ENCODE measurements at regions not wholly inside any gene's neighbourhood (a gene's known extent, or its start where the extent isn't known, plus 50 kb on each side); places are given as distances from the start of the nearest gene placed in this dataset.

DNA sequence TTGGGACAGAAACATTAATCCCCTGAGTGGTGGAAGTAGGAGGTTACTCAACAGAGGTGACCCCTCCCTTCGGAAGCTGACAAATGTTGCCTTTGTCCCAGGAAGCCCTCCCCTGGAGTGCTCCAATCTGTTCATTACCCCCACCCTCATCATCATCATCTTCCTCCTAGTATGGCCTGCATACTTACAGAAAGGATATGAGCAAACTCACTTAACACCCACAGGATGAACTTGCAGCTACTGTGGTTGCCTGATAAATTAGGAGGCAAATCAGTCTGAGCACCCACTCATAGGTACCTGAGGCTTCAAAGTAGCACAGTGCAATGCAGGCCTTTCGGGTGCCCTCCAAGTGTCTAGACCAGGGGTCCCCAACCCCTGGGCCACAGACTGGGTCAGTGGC is 236.7 kb upstream of the GATB start:
- no peaks in the 10 kb centered on the region for H3K9me3 ChIP-seq
- DNase-seq: no peak
- H3K4me1 ChIP-seq: no peaks in the 10 kb centered on the region
- H3K27ac ChIP-seq: no peak overlapping the region
- no peaks in the 10 kb centered on the region for H3K27me3 ChIP-seq
- TF ChIP-seq EP300 (IDR thresholded peaks at IDR 0.05) (no peak), POLR2A (IDR thresholded peaks at IDR 0.05) (no peak), POLR2AphosphoS5 (IDR thresholded peaks at IDR 0.05) (no peak), CTCF (IDR thresholded peaks at IDR 0.05) (no peak)
- WGBS, 2 donors: 100% methylated on average over 2 of the region's 2 CpGs
- no peak overlapping the region for H3K4me3 ChIP-seq
- H3K36me3 ChIP-seq: no peaks in the 10 kb centered on the region
- ATAC-seq (ENCODE audit: low FRiP score in 2 of 2): no peak

- Histone ChIP-seq H3K4me3 (no peak overlapping the region), H3K27ac (no peak overlapping the region), H3K36me3 (no peaks in the 10 kb centered on the region), H3K9me3 (no peaks in the 10 kb centered on the region), H3K4me1 (no peaks in the 10 kb centered on the region), H3K27me3 (no peaks in the 10 kb centered on the region)
- TF ChIP-seq CTCF (IDR thresholded peaks at IDR 0.05): no peak
- WGBS, 2 donors: 89 to 94% methylated on average over 3 of the region's 3 CpGs
- ATAC-seq (ENCODE audit: low FRiP score in 2 of 2): no peak
- no peak for DNase-seq
Observed at GRCh38 chr4:151994429-151994828, 233.6 kb upstream of the GATB start.

DNA sequence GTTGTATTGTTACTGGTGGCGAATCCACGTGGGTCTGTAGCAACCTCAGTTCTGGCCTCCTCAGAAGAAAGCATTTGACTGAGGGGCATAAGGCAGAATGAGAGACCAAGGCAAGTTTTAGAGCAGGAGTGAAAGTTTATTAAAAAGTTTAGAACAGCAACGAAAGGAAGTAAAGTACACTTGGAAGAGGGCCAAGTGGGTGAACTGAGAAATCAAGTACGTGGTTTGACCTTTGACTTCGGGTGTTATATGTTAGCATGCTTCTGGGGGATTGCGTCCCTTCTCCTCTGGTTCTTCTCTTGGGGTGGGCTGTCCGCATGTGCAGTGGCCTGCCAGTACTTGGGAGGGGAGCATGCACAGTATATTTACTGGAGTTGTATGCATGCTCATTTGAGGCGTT is 232.7 kb upstream of the GATB start:
- WGBS, 2 donors: 66 to 69% methylated on average over 8 of the region's 8 CpGs
- no peak overlapping the region for H3K27ac ChIP-seq
- no peak for DNase-seq
- ATAC-seq (ENCODE audit: low FRiP score in 2 of 2): no peak
- TF ChIP-seq POLR2AphosphoS5 (IDR thresholded peaks at IDR 0.05) (no peak), EP300 (IDR thresholded peaks at IDR 0.05) (no peak), CTCF (IDR thresholded peaks at IDR 0.05) (no peak), POLR2A (IDR thresholded peaks at IDR 0.05) (no peak)
- no peaks in the 10 kb centered on the region for H3K9me3 ChIP-seq
- no peaks in the 10 kb centered on the region for H3K36me3 ChIP-seq
- H3K4me3 ChIP-seq: no peak overlapping the region
- no peaks in the 10 kb centered on the region for H3K27me3 ChIP-seq
- no peaks in the 10 kb centered on the region for H3K4me1 ChIP-seq

GRCh38 chr4:151992332-151993154 is 231.7 kb upstream of the GATB start:
- H3K36me3 ChIP-seq: no peaks in the 10 kb centered on the region
- WGBS, 2 donors: 78 to 91% methylated on average over 5 of the region's 5 CpGs
- H3K4me3 ChIP-seq: no peak overlapping the region
- no peak for TF ChIP-seq POLR2AphosphoS5 (IDR thresholded peaks at IDR 0.05)
- no peak for TF ChIP-seq EP300 (IDR thresholded peaks at IDR 0.05)
- no peak for TF ChIP-seq POLR2A (IDR thresholded peaks at IDR 0.05)
- no peak for TF ChIP-seq CTCF (IDR thresholded peaks at IDR 0.05)
- H3K27me3 ChIP-seq: no peaks in the 10 kb centered on the region
- DNase-seq: no peak
- no peak overlapping the region for H3K27ac ChIP-seq
- no peaks in the 10 kb centered on the region for H3K4me1 ChIP-seq
- H3K9me3 ChIP-seq: no peaks in the 10 kb centered on the region
- no peak for ATAC-seq (ENCODE audit: low FRiP score in 2 of 2)

DNA sequence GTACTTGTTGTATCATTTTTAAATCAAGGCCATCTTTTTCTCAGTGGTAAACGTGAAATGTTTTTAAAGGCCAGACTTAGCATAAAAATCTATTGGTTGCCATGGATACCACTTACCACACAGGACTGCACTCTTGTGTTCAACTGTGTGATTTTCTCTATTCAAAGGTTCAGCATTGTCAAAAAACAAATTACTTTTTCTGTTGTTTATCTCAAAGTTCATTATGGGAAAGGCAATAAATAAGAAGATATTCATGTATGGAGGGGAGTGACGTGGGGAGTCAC is 231.0 kb upstream of the GATB start:
- no peaks in the 10 kb centered on the region for H3K4me1 ChIP-seq
- no peaks in the 10 kb centered on the region for H3K27me3 ChIP-seq
- H3K36me3 ChIP-seq: no peaks in the 10 kb centered on the region
- TF ChIP-seq POLR2AphosphoS5 (IDR thresholded peaks at IDR 0.05): no peak
- TF ChIP-seq POLR2A (IDR thresholded peaks at IDR 0.05): no peak
- TF ChIP-seq EP300 (IDR thresholded peaks at IDR 0.05): no peak
- TF ChIP-seq CTCF (IDR thresholded peaks at IDR 0.05): no peak
- H3K4me3 ChIP-seq: no peak overlapping the region
- WGBS, 2 donors: 37 to 84% methylated on average over 2 of the region's 2 CpGs
- ATAC-seq (ENCODE audit: low FRiP score in 2 of 2): no peak
- no peak overlapping the region for H3K27ac ChIP-seq
- DNase-seq: no peak
- H3K9me3 ChIP-seq: no peaks in the 10 kb centered on the region

Data from upper lobe of left lung (tissue), 6 donors.